Activated naive CD8-positive, alpha-beta T cell treated with anti-CD3 and anti-CD28 coated beads, Interleukin-2, amount 10 ng/mL, durations not matched to agents 7 days and 5 days (primary cell): ENCODE measurements at regions not wholly inside any gene's neighbourhood (a gene's known extent, or its start where the extent isn't known, plus 50 kb on each side); places are given as distances from the start of the nearest gene placed in this dataset.

Source experiments
- ATAC-seq: fragments of 150-1000 bp; cut with Tn5 transposase; one replicate; pipeline ENCODE4 v1.10.0; 2021; ENCODE audit warnings: low read depth, moderate library complexity
- POLR2A ChIA-PET: fragments of 350-600 bp; sonication (Branson Sonifier 250); formaldehyde crosslinking; loops from one replicate; lab custom pipeline; 2021; ENCODE audit warnings: antibody characterized with exemption; lab: Charles Lee
- DNase-seq: peaks from one replicate; pipeline ENCODE4 v3.0.0; 2021
- H3K27ac Mint-ChIP-seq: one replicate; pipeline ENCODE4 v1.8.0; 2022; ENCODE audit warnings: mild to moderate bottlenecking, mixed read lengths
- H3K27me3 Mint-ChIP-seq: one replicate; pipeline ENCODE4 v1.8.0; 2022; ENCODE audit warnings: mild to moderate bottlenecking, moderate library complexity, mixed read lengths
- H3K36me3 Mint-ChIP-seq: one replicate; pipeline ENCODE4 v1.8.0; 2021; ENCODE audit warnings: mild to moderate bottlenecking, mixed read lengths
- H3K4me1 Mint-ChIP-seq: one replicate; pipeline ENCODE4 v1.8.0; 2021; ENCODE audit warnings: mixed read lengths
- H3K4me3 Mint-ChIP-seq: one replicate; pipeline ENCODE4 v1.8.0; 2022; ENCODE audit warnings: mild to moderate bottlenecking, moderate library complexity, mixed read lengths
- H3K9me3 Mint-ChIP-seq: one replicate; pipeline ENCODE4 v1.8.0; 2021; ENCODE audit warnings: mixed read lengths

DNA sequence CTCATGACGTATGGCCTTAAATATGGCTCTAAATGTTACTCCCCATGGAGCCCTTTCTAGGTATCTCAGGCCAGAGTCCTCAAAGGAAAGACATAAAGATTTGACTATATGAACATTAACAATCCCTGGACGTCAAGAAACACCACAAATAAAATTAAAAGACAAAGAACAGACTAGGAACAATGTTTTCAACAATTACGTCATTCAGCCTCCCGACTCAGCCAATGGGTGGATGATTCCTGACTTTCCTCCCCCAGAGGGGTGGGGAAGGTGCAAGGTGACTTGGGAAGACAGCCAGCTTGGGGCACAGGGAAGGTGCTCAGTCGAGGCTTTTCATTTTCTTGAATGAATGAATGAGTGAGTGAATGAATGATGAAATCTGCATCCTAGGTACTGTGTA, 157.4 kb downstream of the TFAP2C start:
- Mint-ChIP-seq H3K27ac (no peak overlapping the region), H3K4me1 (no peaks in the 10 kb centered on the region), H3K4me3 (no peak overlapping the region), H3K36me3 (no peaks in the 10 kb centered on the region), H3K9me3 (no peaks in the 10 kb centered on the region), H3K27me3 (peaks cover 1% of the 10 kb centered on the region)
- ATAC-seq (no peak), DNase-seq (no peak)
- POLR2A ChIA-PET = no interaction called here

GRCh38 chr20:56788041-56788670, 159.1 kb downstream of the TFAP2C start:
- H3K36me3 Mint-ChIP-seq = no peaks in the 10 kb centered on the region
- H3K27me3 Mint-ChIP-seq = peaks cover 4% of the 10 kb centered on the region
- POLR2A ChIA-PET = no interaction called here
- no peak for ATAC-seq
- no peaks in the 10 kb centered on the region for H3K9me3 Mint-ChIP-seq
- H3K4me3 Mint-ChIP-seq = no peak overlapping the region
- no peak overlapping the region for H3K27ac Mint-ChIP-seq
- no peak for DNase-seq
- H3K4me1 Mint-ChIP-seq = no peaks in the 10 kb centered on the region

- POLR2A ChIA-PET = no interaction called here
- Mint-ChIP-seq H3K9me3 (no peaks in the 10 kb centered on the region), H3K36me3 (no peaks in the 10 kb centered on the region), H3K27ac (no peak overlapping the region), H3K4me1 (no peaks in the 10 kb centered on the region), H3K4me3 (no peak overlapping the region), H3K27me3 (peaks cover 4% of the 10 kb centered on the region)
- ATAC-seq (no peak), DNase-seq (no peak)
These were observed 159.8 kb downstream of the TFAP2C start for GRCh38 chr20:56788671-56789610.

DNA sequence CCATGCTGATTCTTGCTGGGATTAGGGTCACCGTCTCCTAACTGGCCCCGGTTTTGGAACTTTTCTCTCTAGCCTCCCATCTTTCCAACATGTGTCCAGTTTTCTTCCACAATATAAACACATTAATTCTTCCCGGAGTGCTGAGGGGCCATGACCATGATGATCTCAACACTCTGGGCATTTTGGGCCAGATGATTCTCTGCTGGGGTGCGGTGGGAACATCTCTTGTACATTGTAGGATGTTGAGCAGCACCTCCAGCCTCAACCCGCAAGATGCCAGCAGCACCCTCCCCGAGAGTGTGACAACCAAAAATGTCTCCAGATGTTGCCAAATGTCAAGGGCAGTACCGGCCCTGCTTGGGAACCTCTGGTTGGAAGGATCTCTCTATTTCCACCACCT, 164.8 kb downstream of the TFAP2C start:
- no peaks in the 10 kb centered on the region for H3K36me3 Mint-ChIP-seq
- H3K27me3 Mint-ChIP-seq = peaks cover 4% of the 10 kb centered on the region
- H3K27ac Mint-ChIP-seq = no peak overlapping the region
- H3K9me3 Mint-ChIP-seq = peaks cover 4% of the 10 kb centered on the region
- H3K4me1 Mint-ChIP-seq = no peaks in the 10 kb centered on the region
- ATAC-seq (no peak), DNase-seq (no peak)
- H3K4me3 Mint-ChIP-seq = no peak overlapping the region
- POLR2A ChIA-PET = no interaction called here

DNA sequence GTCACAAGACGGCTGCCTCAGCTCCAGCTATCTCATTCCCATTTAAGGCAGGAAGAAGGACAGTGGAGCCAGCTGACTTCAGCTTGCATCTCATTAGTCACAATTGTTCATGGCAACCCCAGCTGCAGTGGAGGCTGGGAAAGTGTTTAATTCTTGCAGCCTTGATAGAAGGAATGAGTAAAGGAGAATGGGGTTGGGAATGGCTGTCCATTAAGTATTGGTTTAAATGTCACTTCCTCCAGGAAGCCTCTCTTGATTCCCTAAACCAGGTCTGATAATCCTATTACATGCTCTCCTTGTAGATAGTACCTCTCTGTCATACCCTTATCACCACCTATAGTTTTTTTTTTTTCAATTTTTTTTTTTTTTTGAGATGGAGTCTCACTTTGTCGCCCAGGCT, 166.4 kb downstream of the TFAP2C start:
- Mint-ChIP-seq H3K9me3 (peaks cover 4% of the 10 kb centered on the region), H3K4me3 (no peak overlapping the region), H3K27me3 (peaks cover 4% of the 10 kb centered on the region), H3K27ac (no peak overlapping the region), H3K36me3 (no peaks in the 10 kb centered on the region), H3K4me1 (no peaks in the 10 kb centered on the region)
- no peak for DNase-seq
- POLR2A ChIA-PET = interaction anchor here (0.6 kb wide), 1 partner anchor 16 kb away, joined by 4 read pairs; no protein-coding TSS in a partner anchor
- ATAC-seq = no peak

- Mint-ChIP-seq H3K4me3 (no peak overlapping the region), H3K4me1 (no peaks in the 10 kb centered on the region), H3K27me3 (peaks cover 4% of the 10 kb centered on the region), H3K9me3 (peaks cover 4% of the 10 kb centered on the region), H3K27ac (no peak overlapping the region), H3K36me3 (no peaks in the 10 kb centered on the region)
- POLR2A ChIA-PET = interaction anchor here (0.6 kb wide), 1 partner anchor 17 kb away, joined by 4 read pairs; no protein-coding TSS in a partner anchor
- DNase-seq = no peak
- ATAC-seq = no peak
These were observed 167.2 kb downstream of the TFAP2C start for GRCh38 chr20:56796345-56796744.

- Mint-ChIP-seq H3K9me3 (peaks cover 4% of the 10 kb centered on the region), H3K36me3 (no peaks in the 10 kb centered on the region), H3K4me1 (no peaks in the 10 kb centered on the region), H3K27me3 (peaks cover 3% of the 10 kb centered on the region), H3K4me3 (no peak overlapping the region), H3K27ac (no peak overlapping the region)
- DNase-seq (no peak), ATAC-seq (no peak)
- POLR2A ChIA-PET = no interaction called here
These were observed 167.9 kb downstream of the TFAP2C start for GRCh38 chr20:56797023-56797422.

DNA sequence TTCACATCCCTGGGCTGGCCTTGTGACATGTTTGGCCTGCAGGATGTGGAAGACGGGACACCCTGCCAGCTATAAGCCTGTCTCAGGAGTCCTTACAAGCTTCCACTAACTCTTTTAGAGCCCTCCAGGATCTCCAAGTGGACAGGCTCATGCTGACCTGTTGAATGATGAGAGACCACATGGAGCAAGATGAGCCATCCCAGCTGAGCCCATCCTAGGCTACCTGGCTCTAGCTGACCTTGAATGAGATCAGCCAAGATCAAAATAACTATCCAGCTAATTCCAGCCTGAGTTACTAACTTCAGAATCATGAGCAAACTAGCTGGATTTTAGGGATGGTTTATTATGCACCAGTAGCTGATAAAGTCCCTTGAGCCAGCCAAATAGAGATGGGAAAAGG, 169.5 kb downstream of the TFAP2C start:
- DNase-seq (no peak), ATAC-seq (no peak)
- Mint-ChIP-seq H3K36me3 (no peaks in the 10 kb centered on the region), H3K27me3 (peaks cover 2% of the 10 kb centered on the region), H3K4me1 (no peaks in the 10 kb centered on the region), H3K4me3 (no peak overlapping the region), H3K9me3 (peaks cover 4% of the 10 kb centered on the region), H3K27ac (no peak overlapping the region)
- POLR2A ChIA-PET = no interaction called here

GRCh38 chr20:56799187-56799586, 170.1 kb downstream of the TFAP2C start:
- DNase-seq (no peak), ATAC-seq (no peak)
- peaks cover 2% of the 10 kb centered on the region for H3K27me3 Mint-ChIP-seq
- no peaks in the 10 kb centered on the region for H3K36me3 Mint-ChIP-seq
- H3K27ac Mint-ChIP-seq = no peak overlapping the region
- H3K4me1 Mint-ChIP-seq = no peaks in the 10 kb centered on the region
- POLR2A ChIA-PET = no interaction called here
- H3K9me3 Mint-ChIP-seq = peaks cover 4% of the 10 kb centered on the region
- no peak overlapping the region for H3K4me3 Mint-ChIP-seq

GRCh38 chr20:56800088-56800487, 171.0 kb downstream of the TFAP2C start:
- Mint-ChIP-seq H3K9me3 (peaks cover 4% of the 10 kb centered on the region), H3K27ac (no peak overlapping the region)

DNA sequence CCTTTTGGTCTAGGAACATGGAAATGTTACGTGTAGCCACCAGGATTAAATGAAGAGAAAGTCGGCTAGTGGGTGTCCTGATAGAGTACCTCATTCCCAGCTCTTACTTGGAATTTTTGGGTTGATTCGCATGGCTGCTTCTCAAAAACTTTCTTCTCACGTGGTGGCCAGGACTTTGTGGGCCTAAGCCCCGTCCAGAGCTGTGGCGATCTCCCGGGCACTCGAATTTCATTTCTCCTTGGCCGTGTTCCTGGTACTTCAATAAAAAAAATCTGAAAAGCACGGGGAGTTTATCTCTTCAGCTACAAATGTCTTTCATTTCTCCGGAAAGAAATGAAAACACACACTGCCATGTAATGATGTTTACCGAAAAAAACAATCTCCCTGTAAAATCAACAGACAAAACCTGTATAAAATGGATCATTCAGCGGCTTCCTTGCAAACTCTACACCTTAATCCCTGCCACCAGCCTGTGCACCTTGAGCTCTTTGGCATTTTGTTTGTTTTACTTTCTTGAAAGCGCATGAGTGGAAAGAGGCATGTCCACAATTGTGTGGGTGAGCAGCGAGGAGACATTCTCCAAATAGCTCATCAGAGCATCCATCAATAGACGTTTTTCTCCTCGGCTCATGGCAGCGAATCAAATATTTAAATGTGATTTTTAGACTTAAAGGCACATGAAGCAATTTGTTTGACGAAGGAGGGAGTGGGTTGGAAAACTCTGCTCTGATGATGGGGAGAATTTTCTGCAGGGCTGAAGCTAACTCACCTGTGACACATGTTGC, 173.1 kb downstream of the TFAP2C start:
- ATAC-seq (no peak), DNase-seq (no peak)
- Mint-ChIP-seq H3K4me1 (no peaks in the 10 kb centered on the region), H3K4me3 (no peak overlapping the region), H3K36me3 (no peaks in the 10 kb centered on the region), H3K9me3 (peaks cover 4% of the 10 kb centered on the region), H3K27me3 (peaks cover 8% of the 10 kb centered on the region), H3K27ac (no peak overlapping the region)
- POLR2A ChIA-PET = no interaction called here

More at GRCh38 chr20:56800088-56800487, 171.0 kb downstream of the TFAP2C start:
- Mint-ChIP-seq H3K27me3 (peaks cover 2% of the 10 kb centered on the region), H3K4me1 (no peaks in the 10 kb centered on the region), H3K4me3 (no peak overlapping the region), H3K36me3 (no peaks in the 10 kb centered on the region)
- POLR2A ChIA-PET = no interaction called here
- no peak for DNase-seq
- no peak for ATAC-seq

DNA sequence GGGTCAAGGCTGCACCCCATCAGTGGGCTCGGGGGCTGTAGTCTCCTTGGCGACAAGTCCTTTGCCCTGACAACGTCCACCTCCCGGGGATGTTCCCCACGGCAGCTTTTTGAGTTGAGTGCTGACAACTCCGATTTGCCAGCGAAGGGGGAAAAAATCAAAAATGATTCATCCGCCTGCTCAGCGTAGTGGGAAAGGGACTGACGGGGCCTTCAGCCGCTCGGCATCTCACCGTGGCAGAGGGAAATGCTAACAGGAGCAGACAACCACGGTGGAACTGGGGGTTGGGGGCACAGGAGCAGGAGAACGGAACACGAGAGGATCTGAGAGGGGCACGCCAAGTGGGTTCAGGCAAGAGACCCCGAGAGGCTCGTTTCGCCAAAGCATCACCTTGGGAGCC, 173.7 kb downstream of the TFAP2C start:
- DNase-seq (no peak), ATAC-seq (no peak)
- Mint-ChIP-seq H3K9me3 (peaks cover 4% of the 10 kb centered on the region), H3K4me1 (no peaks in the 10 kb centered on the region), H3K4me3 (no peak overlapping the region), H3K27me3 (peaks cover 11% of the 10 kb centered on the region), H3K27ac (no peak overlapping the region), H3K36me3 (no peaks in the 10 kb centered on the region)
- POLR2A ChIA-PET = no interaction called here

- Mint-ChIP-seq H3K36me3 (no peaks in the 10 kb centered on the region), H3K27ac (no peak overlapping the region), H3K4me1 (no peaks in the 10 kb centered on the region), H3K9me3 (peaks cover 1% of the 10 kb centered on the region), H3K27me3 (peaks cover 14% of the 10 kb centered on the region), H3K4me3 (no peak overlapping the region)
- POLR2A ChIA-PET = no interaction called here
- ATAC-seq (no peak), DNase-seq (no peak)
These were observed 176.2 kb downstream of the TFAP2C start for GRCh38 chr20:56805313-56805712.
